HG03039 (cell line): ENCODE measurements at regions not wholly inside any gene's neighbourhood (a gene's known extent, or its start where the extent isn't known, plus 50 kb on each side); places are given as distances from the start of the nearest gene placed in this dataset.

ENCODE experiments used
- ATAC-seq: cut with Tn5 transposase; IDR thresholded peaks from one replicate; pipeline ENCODE4 v1.9.1; 2021; ENCODE audit warnings: mild to moderate bottlenecking, moderate library complexity; ENCODE audit not compliant: unreplicated experiment

- ATAC-seq, result no peak
These were observed 899.1 kb downstream of the SI start for GRCh38 chr3:164179110-164179774.

GRCh38 chr3:164174059-164174458, 904.2 kb downstream of the SI start:
- no peak for ATAC-seq

DNA sequence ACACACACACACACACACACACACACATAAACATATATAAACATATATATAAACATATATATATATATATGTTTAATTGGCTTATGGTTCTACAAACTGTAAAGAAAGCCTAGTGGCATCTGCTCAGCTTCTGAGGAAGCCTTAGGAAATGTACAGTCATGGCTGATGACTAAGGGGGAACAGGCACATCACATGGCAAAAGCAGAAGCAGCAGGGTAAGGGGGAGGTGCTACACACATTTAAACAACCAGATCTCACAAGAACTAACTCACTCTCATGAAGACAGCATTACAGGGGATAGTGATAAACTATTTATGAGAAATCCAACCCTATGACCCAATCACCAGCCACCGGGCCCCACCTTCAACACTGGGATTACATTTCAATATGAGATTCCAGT, 922.9 kb downstream of the SI start:
- ATAC-seq, result no peak

- no peak for ATAC-seq
These were observed 933.5 kb downstream of the SI start for GRCh38 chr3:164144824-164145223.

GRCh38 chr3:164132878-164133277, 945.4 kb downstream of the SI start:
- ATAC-seq, result no peak

DNA sequence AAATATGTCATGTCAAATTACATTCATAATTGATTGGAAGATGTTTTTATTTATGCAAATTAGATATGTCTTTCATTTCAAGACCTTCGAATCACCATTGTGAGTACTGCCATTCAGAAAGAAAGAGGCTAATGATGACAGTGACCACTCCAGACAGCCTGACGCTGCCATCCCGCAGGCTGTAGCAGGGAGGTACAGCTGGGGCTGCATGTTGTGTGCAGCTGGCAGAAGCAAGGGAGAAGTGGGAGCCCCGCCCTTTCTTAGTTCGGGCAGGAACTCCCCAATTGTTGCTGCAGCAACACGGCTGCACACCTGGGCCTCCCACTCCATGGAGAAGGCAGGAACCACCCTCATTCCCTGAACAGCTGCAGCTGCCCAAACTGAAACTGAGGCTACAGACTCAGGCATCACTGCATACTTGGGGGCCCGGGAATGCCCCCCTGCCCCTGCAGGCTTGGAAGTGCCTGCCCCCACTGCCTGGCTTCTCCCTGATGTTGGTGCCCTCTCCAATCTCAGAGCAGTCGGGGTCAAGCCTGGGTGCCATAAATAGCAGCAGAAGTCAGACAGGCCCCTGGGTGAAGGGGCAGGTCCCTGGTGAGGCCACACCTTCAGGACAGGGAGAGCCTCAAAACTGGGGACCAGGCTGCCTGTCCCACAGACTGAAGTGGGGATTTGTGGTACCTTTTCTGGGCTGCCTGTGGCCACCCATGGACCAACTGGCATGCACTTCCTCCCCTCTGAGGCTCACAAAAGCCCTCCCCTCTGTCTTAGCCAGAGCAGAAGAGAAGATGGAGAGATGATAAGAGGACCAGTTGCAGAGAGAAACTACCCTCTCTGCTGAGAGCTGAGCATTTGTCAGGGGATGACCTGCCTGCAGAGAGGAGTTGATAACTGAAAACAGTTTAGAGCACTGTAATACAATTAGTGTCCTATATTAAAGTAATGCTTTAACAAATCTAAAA, 964.6 kb downstream of the SI start:
- ATAC-seq, result no peak

DNA sequence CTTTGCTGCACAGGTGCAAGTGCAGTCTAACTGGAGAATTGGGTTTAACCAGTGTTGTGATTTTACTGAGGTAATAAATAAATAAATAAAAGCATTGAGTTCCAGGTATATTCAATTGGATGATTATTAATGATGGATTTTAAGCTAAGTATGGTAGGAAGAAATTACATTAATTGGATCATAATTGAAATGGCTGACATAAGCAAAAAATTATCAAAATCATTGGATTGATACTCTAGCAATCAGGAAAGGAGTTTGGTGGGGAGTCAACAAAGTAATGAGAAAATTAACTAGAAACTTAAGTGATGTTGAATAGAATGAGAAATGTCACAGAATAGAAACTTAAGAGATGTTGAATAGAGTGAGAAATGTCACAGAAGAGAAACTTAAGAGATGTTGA, 981.9 kb downstream of the SI start:
- ATAC-seq, result no peak

DNA sequence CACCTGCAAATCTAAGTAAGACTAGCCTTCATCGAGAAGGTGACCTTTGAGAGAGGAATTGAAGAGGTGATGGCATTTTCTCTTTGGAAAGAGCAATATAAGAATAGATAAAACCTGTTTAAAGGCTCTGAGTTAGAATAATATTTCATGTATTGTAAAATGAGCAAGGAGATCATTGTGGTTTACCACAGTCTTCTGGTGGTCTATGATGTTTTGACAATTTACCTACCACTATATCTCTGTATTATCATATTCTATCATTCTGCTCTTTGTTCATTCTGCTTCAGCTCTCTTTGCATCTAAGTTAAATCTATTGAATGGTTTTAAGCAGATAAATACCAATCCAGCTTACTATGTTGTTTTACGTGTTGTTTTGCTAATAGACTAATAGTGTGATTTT, 982.3 kb downstream of the SI start:
- ATAC-seq, result no peak

- ATAC-seq, result no peak
These were observed 983.0 kb downstream of the SI start for GRCh38 chr3:164095279-164095678.

DNA sequence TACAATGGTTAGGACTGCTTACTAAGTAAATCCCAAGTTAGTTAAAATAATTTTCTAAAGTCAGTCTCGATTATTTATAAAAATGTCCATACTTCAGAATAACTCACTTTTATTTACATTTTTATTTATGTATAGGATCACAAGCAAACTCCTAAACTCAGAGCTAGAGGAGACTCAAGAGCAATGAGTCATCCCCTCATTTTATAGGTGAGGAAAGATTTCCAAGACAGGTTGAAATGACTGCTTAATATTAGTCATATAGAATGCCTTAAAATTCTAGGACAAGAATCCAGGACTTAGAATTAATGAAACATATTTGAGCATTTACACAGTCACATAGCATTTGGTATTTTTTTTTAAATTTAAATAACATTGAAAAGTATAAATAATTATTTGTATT, 983.8 kb downstream of the SI start:
- ATAC-seq, result no peak

DNA sequence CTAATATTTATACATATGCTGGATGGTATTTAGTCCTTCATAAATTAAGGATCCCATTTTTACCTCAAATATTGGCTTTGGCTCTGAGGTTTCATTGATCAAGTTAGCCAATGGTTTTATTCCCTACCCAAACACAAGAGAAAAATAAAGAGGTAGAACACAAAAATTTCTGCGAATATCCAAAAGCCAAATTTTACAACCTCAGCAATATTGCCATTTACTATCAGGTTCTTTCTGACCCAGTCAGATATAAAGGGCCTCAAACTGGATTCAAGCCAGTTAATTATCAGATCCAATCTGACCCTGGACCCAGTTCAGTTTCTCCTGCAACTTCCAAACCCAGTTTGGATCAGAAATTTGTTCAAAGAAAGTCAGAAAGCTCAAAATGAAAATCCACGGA, 998.1 kb downstream of the SI start:
- no peak for ATAC-seq

DNA sequence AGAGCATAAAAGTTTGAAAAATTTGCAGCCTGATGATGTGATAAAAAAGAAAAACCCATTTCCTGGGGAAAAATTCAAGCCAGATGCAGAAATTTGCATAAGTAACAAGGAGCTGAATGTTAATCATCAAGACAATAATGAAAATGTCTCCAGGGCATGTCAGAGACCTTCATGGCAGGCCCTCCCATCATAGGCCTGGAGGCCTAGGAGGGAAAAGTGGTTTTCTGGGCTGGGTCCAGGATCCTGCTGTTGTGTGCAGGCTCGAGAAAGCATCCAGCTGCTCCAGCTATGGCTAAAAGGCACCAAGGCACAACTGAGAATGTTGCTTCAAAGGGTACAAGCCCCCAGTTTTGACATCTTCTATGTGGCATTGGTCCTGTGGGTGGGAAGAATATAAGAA, 1014.0 kb downstream of the SI start:
- no peak for ATAC-seq

DNA sequence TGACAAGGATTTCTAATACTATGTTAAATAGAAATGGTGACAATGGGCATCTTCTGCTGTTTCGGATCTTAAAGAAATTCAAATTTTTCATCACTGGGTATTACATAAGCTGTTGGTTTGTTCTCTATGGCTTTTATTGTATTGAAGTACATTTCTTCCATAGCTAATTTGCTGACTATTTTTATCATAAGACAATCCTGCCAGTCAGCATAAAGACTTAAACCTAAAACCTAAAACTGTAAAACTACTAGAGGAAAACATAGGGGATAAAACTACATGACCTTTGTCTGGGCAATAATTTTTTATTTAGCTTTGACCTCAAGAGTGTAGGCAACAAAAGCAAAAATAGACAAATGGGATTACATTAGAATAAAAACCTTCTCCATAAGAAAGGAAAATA, 1017.4 kb downstream of the SI start:
- ATAC-seq, result no peak

GRCh38 chr3:164049847-164050246, 1028.4 kb downstream of the SI start:
- ATAC-seq, result no peak

- no peak for ATAC-seq
These were observed 1029.8 kb downstream of the SI start for GRCh38 chr3:164048451-164048850.

DNA sequence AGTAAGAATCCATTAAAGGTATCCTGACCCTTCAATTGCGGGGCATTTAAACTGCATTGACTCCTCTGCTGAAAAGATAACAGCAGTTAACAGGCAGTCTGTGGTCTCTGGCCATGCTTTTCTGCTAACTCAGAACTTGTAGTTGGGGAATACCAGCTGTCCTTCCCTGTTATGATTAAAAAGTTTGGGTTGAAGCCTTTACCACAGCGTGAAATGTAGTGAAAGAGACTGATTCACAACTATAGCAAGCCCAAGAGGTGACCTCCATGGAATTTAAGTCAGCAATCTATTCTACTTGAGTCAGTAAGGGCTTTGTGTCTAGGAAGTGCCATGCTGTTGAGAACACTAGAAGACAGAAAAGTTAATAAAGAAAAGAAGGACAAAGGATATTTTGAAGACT, 1037.3 kb downstream of the SI start:
- ATAC-seq, result no peak

- no peak for ATAC-seq
These were observed 1048.1 kb downstream of the SI start for GRCh38 chr3:164030194-164030593.

- no peak for ATAC-seq
These were observed 1053.5 kb downstream of the SI start for GRCh38 chr3:164024786-164025185.

DNA sequence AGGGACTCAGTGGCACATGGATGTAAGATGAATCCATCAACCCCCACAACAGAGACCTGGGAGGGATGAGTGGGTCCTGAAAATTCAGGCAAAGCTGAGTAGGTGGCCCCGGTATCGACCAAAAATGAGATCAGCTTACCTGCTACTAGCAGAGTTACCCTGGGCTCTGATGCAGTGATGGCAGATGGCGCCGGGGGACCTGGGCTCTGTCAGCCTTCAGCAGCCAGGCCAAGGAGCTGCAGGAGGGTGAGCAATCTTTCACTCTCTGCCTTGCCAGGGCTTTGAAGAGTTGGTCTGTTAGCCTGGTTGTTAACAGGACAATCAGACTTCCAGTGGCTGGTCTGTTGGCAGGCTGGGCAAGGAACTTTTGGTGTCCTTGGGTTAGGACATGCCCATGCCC, 1054.8 kb downstream of the SI start:
- no peak for ATAC-seq

DNA sequence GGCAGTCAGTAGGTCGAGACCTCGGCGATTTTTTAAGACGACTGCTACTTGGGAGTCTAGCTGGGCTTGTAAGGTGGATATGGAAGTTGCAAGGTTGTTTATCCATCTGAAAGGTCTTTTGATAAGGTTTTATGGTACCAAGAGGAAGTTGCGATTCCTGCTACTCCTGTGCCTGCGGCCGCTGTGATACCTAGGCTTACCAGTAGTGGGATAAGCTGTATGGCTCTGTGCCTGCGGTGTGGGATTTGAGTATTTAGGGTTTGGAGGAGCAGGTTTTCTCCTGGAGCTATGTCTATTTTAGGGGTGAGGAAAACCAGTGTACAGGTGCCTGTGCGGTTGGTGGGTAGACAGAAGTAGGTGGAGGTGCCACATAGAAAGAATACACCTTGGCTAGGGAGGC, 1059.8 kb downstream of the SI start:
- no peak for ATAC-seq

- ATAC-seq, result no peak
These were observed 1070.5 kb downstream of the SI start for GRCh38 chr3:164007765-164008164.

GRCh38 chr3:164004205-164004604, 1074.1 kb downstream of the SI start:
- no peak for ATAC-seq
